Urothelium cell line (cell line): ENCODE measurements at regions not wholly inside any gene's neighbourhood (a gene's known extent, or its start where the extent isn't known, plus 50 kb on each side); places are given as distances from the start of the nearest gene placed in this dataset.
"Not testable (repeated sequence)": the region's sequence is repeated elsewhere in the genome, so short reads cannot be mapped to it uniquely, and the experiment has no call there.

Source experiments
- DNase-seq: peaks from one replicate; pipeline ENCODE4 v3.0.0; 2011; ENCODE audit warnings: low spot score, mixed read lengths
- FAIRE-seq: peaks from 2 replicates; lab custom pipeline; 2011; peaks lifted over from hg19 to GRCh38; lab: Jason Lieb, UNC

GRCh38 chr9:117775591-117775990, 71.4 kb downstream of the TLR4 start:
- DNase-seq (no peak), FAIRE-seq (no peak)

GRCh38 chr9:117777823-117778222, 73.6 kb downstream of the TLR4 start:
- DNase-seq (no peak), FAIRE-seq (no peak)

DNA sequence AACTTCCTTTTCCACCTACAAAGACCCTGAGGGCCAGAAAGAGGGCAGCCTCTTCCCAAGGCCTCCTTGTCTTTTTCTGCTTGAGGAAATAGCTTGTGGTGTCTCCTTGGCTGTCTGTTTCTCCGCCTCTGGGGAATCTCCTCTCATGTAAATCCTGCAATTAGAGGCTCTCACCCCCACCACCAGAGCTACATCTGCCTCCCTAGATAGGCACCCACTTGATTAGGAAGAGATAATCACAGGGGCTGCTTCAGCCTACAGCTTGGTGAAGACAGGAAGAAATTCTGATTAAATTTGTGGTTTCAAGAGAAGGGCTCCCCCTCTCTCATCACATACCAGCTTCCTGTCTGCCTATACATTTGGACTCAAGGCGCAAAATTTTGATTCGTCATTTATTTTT, 75.6 kb downstream of the TLR4 start:
- FAIRE-seq (no peak), DNase-seq (no peak)

GRCh38 chr9:117782931-117783788, 79.0 kb downstream of the TLR4 start:
- FAIRE-seq, result no peak
- peak; percentile 63 for DNase-seq

- FAIRE-seq (no peak), DNase-seq (no peak)
Measured at GRCh38 chr9:117783828-117784227, 79.6 kb downstream of the TLR4 start.

GRCh38 chr9:117784996-117785395, 80.8 kb downstream of the TLR4 start:
- FAIRE-seq, result no peak
- no peak for DNase-seq

DNA sequence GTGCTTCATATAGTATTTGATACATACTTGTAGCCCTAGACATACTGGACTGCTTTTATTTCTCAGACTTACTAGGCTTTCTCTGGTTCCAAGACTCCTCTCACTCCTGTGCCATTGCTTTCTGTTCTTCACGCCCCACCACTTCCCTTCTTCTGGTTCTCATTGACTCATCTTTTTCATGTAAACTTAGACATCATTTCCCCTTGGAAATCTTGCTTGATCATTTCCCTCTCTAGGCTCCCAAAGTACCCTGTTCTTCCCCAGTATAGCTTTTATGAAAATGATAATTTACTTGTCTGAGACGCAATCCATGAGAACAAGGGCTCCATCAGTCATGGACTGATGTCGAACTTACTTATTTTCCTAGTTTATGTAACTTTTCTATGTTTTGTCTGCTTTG, 83.5 kb downstream of the TLR4 start:
- DNase-seq (no peak), FAIRE-seq (no peak)

GRCh38 chr9:117795271-117795670, 91.1 kb downstream of the TLR4 start:
- FAIRE-seq, result no peak
- DNase-seq, result no peak

DNA sequence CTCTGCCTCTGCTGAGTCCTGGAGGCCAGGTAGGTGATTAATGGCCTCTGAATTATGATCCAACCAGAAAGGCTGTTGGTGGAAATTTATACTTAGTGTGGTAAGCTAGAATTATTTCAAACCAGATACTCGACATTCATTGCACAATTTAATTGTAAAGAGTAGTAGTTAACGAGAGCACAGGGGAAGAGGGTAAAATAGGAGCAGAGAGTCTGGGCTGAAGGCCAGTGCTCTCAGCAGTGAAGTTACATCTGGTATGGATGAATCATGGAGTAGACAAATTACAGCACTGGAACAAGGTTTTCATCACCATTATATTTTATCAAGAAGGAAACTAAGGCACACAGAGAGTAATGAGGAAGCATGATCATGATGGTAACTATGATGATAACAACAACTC, 92.5 kb downstream of the TLR4 start:
- DNase-seq (no peak), FAIRE-seq (no peak)

- no peak for DNase-seq
- no peak for FAIRE-seq
Measured at GRCh38 chr9:117800389-117800788, 96.2 kb downstream of the TLR4 start.

DNA sequence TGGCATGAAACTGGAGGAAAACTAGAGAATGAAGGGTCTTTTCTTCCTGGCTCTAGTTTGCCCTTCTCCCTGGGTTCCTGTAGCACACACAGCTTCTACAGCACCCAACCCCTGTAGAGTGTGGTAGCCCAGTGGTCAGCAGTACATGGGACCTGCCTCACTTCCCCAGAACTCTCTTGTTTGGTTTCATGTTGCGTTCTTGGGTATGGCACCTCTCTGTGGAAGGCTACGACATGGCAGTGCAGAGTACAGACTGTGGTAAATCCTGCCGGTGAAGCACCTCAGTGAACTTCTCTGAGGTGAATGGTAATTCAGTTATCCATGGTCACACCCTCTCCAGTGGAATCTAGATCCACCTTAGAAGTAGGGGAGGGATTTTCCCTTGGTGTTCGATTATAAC, 105.5 kb downstream of the TLR4 start:
- FAIRE-seq, result no peak

DNA sequence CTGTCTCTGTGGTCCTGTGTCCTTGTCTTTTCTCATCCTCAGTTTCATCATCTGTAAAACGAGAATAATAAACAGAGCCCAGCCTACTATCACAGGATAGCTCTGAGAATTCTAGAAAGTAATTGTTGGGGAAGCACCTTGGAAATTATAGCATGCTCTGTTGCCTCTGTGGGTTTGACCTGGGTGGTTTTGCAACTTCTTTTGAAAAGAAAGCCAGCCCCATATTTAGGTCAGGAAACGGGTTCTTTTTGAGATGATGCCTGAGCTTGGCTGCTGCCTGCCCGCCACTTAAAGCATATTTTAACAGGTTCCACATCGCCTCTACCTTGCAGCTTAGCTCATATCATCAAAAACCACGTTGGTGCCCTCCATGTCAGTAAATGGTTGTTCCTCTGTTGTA, 111.1 kb downstream of the TLR4 start:
- no peak for FAIRE-seq
- no peak for DNase-seq

More for the DNA sequence above, 105.5 kb downstream of the TLR4 start:
- no peak for DNase-seq

- FAIRE-seq, result no peak
- no peak for DNase-seq
Measured at GRCh38 chr9:117815948-117816347, 111.7 kb downstream of the TLR4 start.

DNA sequence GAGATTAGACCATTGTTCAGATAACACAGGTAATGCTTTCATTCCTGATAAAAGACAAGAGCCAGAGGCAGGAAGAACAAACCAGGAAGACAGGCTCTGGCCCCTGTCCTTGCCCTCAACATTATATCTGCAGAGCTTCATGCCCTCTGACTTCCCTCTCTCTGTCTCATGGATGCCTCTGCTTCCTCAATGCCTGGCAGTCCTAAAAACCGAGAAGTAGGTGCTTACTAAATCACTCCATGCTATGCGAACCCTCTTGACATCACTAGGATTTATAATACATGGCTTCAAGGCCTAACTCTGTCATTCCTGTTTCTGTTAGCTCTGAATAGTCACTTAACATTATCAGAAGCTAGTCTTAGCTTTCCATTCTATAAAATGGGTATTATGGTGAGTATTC, 117.8 kb downstream of the TLR4 start:
- no peak for FAIRE-seq
- no peak for DNase-seq

GRCh38 chr9:117823576-117823975, 119.4 kb downstream of the TLR4 start:
- FAIRE-seq (no peak), DNase-seq (no peak)

DNA sequence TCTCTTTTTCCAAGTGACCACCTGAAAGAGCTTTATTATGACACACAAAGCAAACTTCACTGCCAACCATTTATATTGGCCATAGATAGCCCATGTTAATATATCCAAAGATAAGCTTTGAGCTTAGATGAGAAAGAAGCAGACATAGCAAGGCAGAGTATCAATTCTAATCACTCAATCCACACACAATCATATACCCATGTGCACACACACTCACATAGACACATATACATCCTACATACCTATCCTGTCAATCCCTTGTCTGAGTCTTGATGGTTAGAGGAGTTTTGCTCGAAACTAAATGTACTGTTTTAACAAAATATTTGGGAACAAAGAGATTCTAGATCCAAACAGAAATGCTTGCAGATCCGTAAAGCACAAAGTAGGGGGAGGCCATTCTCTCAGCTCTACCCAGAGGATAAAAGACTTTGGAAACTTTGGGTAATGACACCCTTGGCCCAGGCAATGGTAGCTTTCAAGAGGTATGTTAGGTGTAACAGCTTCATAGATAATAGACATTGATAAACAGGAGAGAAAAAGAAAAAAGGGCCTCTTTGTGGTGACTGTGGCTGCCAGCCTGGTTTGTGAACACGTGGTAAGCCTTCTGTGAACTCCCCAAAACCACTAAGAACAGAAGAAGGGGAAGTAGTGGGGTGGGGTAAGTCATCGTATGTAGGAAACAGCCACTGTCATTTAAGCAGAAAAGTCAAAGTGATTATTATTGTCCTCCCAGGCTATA, 121.6 kb downstream of the TLR4 start:
- DNase-seq (no peak), FAIRE-seq (no peak)

- no peak for FAIRE-seq
- no peak for DNase-seq
Measured at GRCh38 chr9:117826837-117827236, 122.6 kb downstream of the TLR4 start.

DNA sequence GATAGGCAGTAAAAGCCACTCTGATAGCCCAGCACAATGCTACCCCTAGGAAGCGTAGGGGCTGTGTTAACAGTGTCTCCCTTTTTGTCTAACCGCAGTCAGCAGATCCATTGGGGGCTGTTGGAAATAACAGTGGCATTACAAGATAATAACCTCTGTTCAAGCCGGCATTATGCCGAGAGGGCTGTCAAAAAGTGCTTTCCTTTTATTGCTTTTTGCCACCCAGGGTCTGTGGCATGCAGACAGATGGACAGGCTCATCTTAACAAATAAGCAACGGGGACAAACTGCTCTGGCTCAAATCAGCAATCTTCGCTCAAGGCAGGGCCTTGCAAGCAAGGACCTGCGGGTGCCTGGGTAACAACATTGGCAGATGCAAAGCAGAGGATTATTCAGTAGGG, 123.3 kb downstream of the TLR4 start:
- FAIRE-seq, result no peak
- DNase-seq, result no peak

- FAIRE-seq (no peak), DNase-seq (no peak)
Measured at GRCh38 chr9:117828466-117828865, 124.3 kb downstream of the TLR4 start.

DNA sequence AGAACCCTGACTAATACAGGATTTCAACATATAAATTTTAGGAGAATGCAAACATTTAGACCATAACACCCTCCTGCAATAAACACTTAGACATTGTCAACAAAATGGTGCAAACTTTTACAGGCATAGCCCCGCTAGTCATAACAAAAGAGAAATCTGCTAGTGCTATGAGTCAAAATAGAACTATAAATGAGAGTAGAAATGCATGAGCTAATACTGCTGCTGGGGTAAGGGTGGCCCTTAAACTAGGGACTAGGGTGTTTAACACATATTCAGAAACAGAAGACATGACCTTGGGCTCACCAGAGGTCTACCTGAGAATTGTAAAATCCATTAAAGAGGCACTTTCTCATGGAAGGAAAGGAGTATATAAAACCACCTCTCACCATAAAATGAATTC, 131.6 kb downstream of the TLR4 start:
- DNase-seq (no peak), FAIRE-seq (no peak)

GRCh38 chr9:117839862-117840261, 135.7 kb downstream of the TLR4 start:
- no peak for DNase-seq
- FAIRE-seq, result no peak

DNA sequence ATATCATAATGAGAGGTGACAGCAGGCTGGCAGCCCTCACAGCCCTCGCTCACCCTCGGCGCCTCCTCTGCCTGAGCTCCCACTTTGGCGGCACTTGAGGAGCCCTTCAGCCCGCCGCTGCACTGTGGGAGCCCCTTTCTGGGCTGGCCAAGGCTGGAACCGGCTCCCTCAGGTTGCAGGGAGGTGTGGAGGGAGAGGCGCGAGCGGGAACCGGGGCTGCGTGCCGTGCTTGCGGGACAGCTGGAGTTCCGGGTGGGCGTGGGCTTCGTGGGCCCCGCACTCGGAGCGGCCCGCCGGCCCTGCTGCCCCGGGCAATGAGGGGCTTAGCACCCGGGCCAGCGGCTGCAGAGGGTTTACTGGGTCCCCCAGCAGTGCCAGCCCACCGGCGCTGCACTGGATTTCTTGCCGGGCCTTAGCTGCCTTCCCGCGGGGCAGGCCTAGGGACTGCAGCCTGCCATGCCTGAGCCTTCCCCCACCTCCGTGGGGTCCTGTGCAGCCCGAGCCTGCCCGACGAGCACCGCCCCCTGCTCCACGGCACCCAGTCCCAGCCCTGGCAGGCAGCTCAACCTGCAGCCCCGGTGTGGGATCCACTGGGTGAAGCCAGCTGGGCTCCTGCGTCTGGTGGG, 147.7 kb downstream of the TLR4 start:
- FAIRE-seq, DNase-seq: not testable (repeated sequence)
